NK-92 treated with Interleukin-12 subunit alpha and Interleukin-12 subunit beta, amount 100 ng/mL, for 24 hours (cell line): ENCODE measurements at regions not wholly inside any gene's neighbourhood (a gene's known extent, or its start where the extent isn't known, plus 50 kb on each side); places are given as distances from the start of the nearest gene placed in this dataset.
"Not testable (repeated sequence)": the region's sequence is repeated elsewhere in the genome, so short reads cannot be mapped to it uniquely, and the experiment has no call there.

ENCODE experiments used
- DNase-seq: peaks from one replicate; lab custom pipeline; 2025; lab: John Stamatoyannopoulos, UW

GRCh38 chr18:78416853-78417252 lies 562.8 kb upstream of the SALL3 start:
- DNase-seq, result no peak

DNA sequence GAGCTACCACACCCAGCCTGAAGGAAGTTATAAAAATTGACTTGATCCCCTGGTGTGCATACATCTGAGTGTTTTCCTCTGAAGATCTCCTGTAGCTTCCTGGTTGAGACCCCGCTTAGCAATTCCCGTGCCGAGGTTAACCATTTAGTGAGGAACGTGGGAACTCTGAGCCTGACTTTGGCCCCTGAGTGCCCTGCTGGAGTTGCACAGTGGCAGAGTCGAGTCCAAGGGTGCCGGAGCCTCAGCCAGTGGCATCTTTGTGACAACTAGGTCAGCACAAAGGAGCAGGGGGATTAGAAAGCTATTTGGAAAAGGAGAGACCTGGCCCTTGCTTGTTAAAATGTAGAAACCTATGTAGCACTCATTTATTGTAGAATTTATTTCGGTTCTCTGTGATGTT lies 561.2 kb upstream of the SALL3 start:
- DNase-seq, result no peak

- DNase-seq, result no peak
Observed at GRCh38 chr18:78419171-78419570, 560.4 kb upstream of the SALL3 start.

DNA sequence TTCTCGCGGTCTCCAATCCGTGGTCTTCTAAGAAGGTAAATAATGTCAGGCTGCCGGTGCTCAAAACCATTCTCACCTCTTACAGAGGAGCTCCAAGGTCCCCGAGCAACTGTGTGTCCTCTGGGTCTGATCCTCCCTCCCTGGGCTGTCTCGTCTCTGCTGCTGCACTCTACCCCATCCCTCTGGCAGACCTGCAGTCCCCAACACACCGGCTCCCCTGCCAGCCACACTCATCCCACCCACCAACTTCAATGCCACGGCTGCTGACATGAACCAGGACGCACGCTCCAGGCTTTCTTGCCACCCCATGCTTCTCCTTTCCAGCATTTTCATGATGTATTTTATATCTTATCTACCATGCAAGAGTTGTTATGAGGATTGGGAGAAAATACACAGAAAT lies 559.5 kb upstream of the SALL3 start:
- DNase-seq, result no peak

DNA sequence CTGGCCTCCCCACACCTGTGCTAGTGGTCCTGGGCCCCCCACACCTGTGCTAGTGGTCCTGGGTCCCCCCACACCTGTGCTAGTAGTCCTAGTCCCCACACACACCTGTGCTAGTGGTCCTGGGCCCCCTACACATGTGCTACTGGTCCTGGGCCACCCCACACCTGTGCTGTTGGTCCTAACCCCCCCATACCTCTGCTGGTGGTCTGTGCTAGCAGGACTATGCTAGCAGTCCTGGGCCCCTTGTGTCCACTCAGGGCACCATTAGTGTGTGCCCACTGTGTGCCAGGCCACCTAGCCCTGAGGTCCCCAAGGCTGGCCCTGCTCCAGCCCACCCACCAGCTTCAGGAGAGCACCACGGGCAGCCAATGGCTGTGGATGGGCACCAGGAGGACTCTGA lies 558.2 kb upstream of the SALL3 start:
- DNase-seq, result no peak

DNA sequence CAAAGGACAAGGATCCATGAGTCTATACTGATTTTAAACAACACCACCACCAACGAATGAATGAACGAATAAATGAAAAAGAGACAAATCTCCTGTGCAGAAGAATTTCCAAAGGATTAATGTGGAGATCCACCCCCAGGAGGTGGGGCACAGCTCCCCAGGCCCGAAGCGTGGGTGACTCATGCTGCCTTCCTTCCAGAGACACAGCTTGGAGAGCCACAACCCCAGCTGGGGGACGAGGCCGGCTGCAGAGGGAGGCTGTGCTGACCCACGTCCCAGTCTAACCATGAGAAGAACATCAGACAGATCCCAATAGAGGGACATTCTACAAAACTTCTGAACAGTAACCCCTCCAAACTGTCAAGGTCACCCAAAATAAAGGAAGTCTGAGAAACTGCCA lies 557.3 kb upstream of the SALL3 start:
- no peak for DNase-seq

GRCh38 chr18:78423811-78424210 lies 555.8 kb upstream of the SALL3 start:
- DNase-seq, result no peak

GRCh38 chr18:78424403-78425018 lies 555.1 kb upstream of the SALL3 start:
- no peak for DNase-seq

DNA sequence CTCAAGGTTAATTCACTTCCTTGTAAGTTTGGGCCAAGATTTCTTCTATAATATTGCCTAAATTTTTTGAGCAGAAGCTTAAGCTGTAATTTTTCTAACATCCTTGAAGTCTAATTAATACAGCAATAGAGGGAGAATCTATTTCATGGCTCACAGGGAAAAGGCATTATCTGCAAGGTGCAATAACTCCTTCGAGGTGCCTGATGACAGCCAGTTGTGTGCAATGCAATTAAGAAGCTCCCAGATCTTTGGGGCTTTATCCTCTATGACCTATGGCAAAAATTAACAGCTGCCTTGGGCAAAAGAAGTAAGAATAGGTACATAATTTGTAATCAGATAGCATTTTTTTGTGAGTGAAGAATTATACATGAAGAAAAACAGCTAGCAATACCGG lies 554.6 kb upstream of the SALL3 start:
- DNase-seq, result no peak

DNA sequence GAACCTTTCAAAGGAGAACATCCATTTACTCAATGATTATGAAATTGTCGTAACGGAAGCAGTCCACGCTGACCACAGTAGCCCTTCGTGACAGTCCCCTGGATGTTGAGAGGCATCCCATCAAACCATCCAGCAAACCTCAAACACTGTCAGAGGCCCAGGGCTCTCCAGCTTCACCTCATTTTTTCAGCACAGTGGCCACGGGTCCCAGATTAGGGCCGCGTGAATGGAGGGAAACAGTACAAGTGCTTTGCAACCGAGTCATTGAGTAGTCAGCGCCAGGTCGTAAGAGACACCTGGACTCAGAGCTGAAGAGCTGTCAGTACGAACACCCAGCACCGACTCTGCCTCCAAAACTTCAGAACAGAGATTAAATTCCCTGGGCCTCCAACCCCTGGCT lies 552.5 kb upstream of the SALL3 start:
- DNase-seq, result no peak

DNA sequence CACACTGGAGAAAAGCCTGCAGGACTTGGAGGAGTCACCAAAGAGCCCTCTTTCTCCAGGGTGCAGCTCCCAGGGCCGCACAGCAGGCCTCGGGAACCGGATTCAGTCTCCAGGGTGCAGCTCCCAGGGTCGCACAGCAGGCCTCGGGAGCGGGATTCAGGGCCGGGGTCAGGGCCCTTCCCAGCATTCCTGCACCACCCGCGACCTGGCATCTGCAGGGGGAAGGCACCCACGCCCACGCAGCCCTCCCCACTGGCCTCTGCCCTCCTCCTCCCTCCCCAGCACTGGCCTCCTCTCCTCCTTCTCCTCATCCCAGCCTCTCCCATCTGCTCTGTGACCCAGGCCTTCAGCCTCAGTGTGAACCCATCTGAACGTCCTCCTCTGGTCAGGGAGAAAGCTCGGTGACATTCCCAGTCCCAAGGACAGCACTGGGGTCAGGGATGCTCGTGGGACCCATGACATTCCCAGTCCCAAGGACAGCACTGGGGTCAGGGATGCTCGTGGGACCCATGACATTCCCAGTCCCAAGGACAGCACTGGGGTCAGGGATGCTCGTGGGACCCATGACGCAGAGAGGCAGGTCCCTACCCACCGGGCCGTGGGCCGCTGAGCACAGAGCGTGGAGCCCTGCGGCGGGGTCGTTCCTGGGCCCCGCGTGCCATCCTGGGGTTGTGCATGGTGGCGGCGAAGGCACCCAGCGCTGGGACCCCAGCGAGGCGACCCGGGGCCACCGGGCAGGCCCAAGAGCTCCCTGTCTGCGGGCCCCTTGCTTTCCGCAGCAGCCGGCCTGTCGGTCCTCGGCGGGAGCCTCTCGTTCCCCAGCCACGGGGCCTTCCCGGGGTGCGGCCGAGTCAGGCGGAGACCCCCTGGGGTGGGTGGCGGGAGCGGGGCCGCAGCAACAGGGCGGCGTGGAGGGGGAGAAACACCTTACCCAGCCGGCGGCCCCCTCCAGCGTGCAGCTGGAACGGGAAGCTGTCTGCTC lies 550.2 kb upstream of the SALL3 start:
- no peak for DNase-seq

GRCh38 chr18:78430131-78430758 lies 549.4 kb upstream of the SALL3 start:
- no peak for DNase-seq

- DNase-seq, result no peak
Observed at GRCh38 chr18:78431606-78432005, 548.0 kb upstream of the SALL3 start.

DNA sequence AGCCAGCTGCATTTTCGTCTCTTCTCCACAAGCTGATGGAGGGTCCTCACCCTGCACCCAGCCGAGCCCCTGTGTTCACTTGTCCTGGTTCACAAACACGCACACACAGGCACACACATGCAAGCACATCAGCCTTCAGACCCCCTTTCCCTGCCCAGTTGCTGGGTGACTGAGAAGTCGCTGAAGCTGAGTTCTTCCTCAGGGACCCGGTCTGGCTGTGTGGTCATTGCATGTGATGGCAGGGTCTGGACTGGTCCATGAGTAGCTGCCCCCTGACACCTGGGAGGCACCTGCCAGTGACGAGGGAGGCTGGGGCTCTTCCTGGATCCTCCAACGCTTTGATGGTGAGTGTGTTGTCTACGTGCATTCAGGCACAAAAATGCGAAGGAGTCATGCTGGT lies 546.1 kb upstream of the SALL3 start:
- DNase-seq, result no peak

- no peak for DNase-seq
Observed at GRCh38 chr18:78436110-78436509, 543.5 kb upstream of the SALL3 start.

DNA sequence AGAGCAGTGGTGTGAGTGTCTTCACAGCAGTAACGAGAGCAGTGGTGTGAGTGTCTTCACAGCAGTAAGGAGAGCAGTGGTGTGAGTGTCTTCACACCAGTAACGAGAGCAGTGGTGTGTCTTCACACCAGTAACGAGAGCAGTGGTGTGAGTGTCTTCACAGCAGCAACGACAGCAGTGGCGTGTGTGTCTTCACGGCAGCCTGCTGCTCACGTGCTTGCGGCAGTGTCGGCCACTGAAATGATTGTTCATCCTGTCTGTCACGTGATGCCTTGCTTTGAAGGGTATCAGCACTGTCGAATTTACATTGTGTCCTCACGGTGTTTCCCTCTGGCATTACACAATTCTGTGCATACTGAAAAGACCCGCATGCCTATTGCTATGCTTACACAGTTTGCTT lies 541.4 kb upstream of the SALL3 start:
- not testable (repeated sequence) for DNase-seq

- no peak for DNase-seq
Observed at GRCh38 chr18:78445880-78446279, 533.7 kb upstream of the SALL3 start.

- no peak for DNase-seq
Observed at GRCh38 chr18:78447211-78447610, 532.4 kb upstream of the SALL3 start.

- DNase-seq, result no peak
Observed at GRCh38 chr18:78448106-78448505, 531.5 kb upstream of the SALL3 start.

DNA sequence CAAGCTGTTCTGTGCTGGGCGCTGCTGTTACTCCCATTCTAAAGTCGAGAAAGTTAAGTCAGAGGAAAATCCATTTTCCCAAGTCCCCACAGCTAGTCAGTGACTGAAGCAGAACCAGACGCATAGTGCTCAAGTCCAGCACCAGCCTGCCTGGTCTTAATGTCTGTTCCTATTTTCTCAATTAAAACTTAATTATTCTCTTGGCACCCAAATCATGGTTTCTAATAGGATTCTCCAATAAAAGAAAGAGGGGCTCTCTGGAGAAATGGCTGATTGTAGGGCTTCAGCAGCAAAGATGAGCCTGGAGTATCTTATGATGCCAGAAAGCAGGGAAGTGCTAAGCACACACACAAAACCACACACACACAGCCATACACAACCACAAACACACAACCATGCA lies 531.0 kb upstream of the SALL3 start:
- no peak for DNase-seq

DNA sequence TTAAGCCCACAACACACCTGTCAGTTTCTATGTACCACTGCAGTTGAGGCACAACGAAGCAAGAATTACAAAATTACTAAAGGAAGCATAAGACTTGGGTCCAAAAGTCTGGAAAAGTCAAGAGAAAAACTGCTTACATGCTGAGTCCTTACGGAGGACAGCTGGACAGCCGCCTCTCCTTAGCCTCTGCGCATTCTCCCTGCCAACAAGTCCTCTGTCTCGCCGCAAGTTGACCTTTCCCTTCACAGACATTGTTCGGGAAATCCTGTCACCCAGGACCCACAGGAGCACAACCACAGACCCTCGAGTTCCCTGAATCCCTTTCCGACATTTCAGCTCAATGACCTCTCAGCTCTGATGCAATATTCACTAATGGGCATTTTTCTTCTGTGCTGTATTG lies 525.4 kb upstream of the SALL3 start:
- no peak for DNase-seq

GRCh38 chr18:78455386-78455785 lies 524.2 kb upstream of the SALL3 start:
- DNase-seq, result no peak

GRCh38 chr18:78457011-78457410 lies 522.6 kb upstream of the SALL3 start:
- no peak for DNase-seq
